ENCODE measurements at regions not wholly inside any gene's neighbourhood (a gene's known extent, or its start where the extent isn't known, plus 50 kb on each side); places are given as distances from the start of the nearest gene placed in this dataset.

GRCh38 chr15:79195239-79195638 lies 87.3 kb upstream of the ANKRD34C start:
- no peaks in the 10 kb centered on the region for H3K36me3 ChIP-seq (ENCODE audit: control insufficient read depth, insufficient read depth, low read length)
- DNase-seq (ENCODE audit: extremely low read depth, insufficient read length): no peak
- peaks cover 2% of the 10 kb centered on the region; the same call in 1 of the 2 replicates for H3K27me3 ChIP-seq (replicated peaks; ENCODE audit: control insufficient read depth, insufficient read depth, low read length)
- H3K4me3 ChIP-seq (replicated peaks; ENCODE audit: low read depth, low read length): no peak overlapping the region
- TF ChIP-seq CTCF (IDR thresholded peaks at IDR 0.05; ENCODE audit: insufficient read depth, low read length, poor library complexity, severe bottlenecking): no peak

- no peak for TF ChIP-seq CTCF (IDR thresholded peaks at IDR 0.05; ENCODE audit: insufficient read depth, low read length, poor library complexity, severe bottlenecking)
- no peak for DNase-seq (ENCODE audit: extremely low read depth, insufficient read length)
- Histone ChIP-seq H3K4me3 (replicated peaks; ENCODE audit: low read depth, low read length) (no peak overlapping the region), H3K36me3 (ENCODE audit: control insufficient read depth, insufficient read depth, low read length) (no peaks in the 10 kb centered on the region), H3K27me3 (replicated peaks; ENCODE audit: control insufficient read depth, insufficient read depth, low read length) (peaks cover 2% of the 10 kb centered on the region; the same call in 1 of the 2 replicates)
Observed at GRCh38 chr15:79194386-79194785, 88.1 kb upstream of the ANKRD34C start.

- no peak for TF ChIP-seq CTCF (IDR thresholded peaks at IDR 0.05; ENCODE audit: insufficient read depth, low read length, poor library complexity, severe bottlenecking)
- no peaks in the 10 kb centered on the region for H3K36me3 ChIP-seq (ENCODE audit: control insufficient read depth, insufficient read depth, low read length)
- peaks cover 2% of the 10 kb centered on the region; the same call in 1 of the 2 replicates for H3K27me3 ChIP-seq (replicated peaks; ENCODE audit: control insufficient read depth, insufficient read depth, low read length)
- no peak for DNase-seq (ENCODE audit: extremely low read depth, insufficient read length)
- no peak overlapping the region for H3K4me3 ChIP-seq (replicated peaks; ENCODE audit: low read depth, low read length)
Observed at GRCh38 chr15:79193549-79193948, 89.0 kb upstream of the ANKRD34C start.

- Histone ChIP-seq H3K4me3 (replicated peaks; ENCODE audit: low read depth, low read length) (no peak overlapping the region), H3K36me3 (ENCODE audit: control insufficient read depth, insufficient read depth, low read length) (no peaks in the 10 kb centered on the region), H3K27me3 (replicated peaks; ENCODE audit: control insufficient read depth, insufficient read depth, low read length) (peaks cover 2% of the 10 kb centered on the region; the same call in 1 of the 2 replicates)
- no peak for TF ChIP-seq CTCF (IDR thresholded peaks at IDR 0.05; ENCODE audit: insufficient read depth, low read length, poor library complexity, severe bottlenecking)
- no peak for DNase-seq (ENCODE audit: extremely low read depth, insufficient read length)
Observed at GRCh38 chr15:79193103-79193502, 89.4 kb upstream of the ANKRD34C start.

GRCh38 chr15:79192462-79193036 lies 90.0 kb upstream of the ANKRD34C start:
- Histone ChIP-seq H3K27me3 (replicated peaks; ENCODE audit: control insufficient read depth, insufficient read depth, low read length) (peaks cover 2% of the 10 kb centered on the region; the same call in 1 of the 2 replicates), H3K4me3 (replicated peaks; ENCODE audit: low read depth, low read length) (no peak overlapping the region), H3K36me3 (ENCODE audit: control insufficient read depth, insufficient read depth, low read length) (no peaks in the 10 kb centered on the region)
- TF ChIP-seq CTCF (IDR thresholded peaks at IDR 0.05; ENCODE audit: insufficient read depth, low read length, poor library complexity, severe bottlenecking): no peak
- DNase-seq (ENCODE audit: extremely low read depth, insufficient read length): no peak

- no peaks in the 10 kb centered on the region for H3K36me3 ChIP-seq (ENCODE audit: control insufficient read depth, insufficient read depth, low read length)
- no peak for DNase-seq (ENCODE audit: extremely low read depth, insufficient read length)
- no peak overlapping the region for H3K4me3 ChIP-seq (replicated peaks; ENCODE audit: low read depth, low read length)
- H3K27me3 ChIP-seq (replicated peaks; ENCODE audit: control insufficient read depth, insufficient read depth, low read length): peaks cover 2% of the 10 kb centered on the region; the same call in 1 of the 2 replicates
- no peak for TF ChIP-seq CTCF (IDR thresholded peaks at IDR 0.05; ENCODE audit: insufficient read depth, low read length, poor library complexity, severe bottlenecking)
Observed at GRCh38 chr15:79190093-79190492, 92.4 kb upstream of the ANKRD34C start.
